GM18519 (cell line): ENCODE measurements at regions not wholly inside any gene's neighbourhood (a gene's known extent, or its start where the extent isn't known, plus 50 kb on each side); places are given as distances from the start of the nearest gene placed in this dataset.

Source experiments
- ATAC-seq: cut with Tn5 transposase; IDR thresholded peaks from one replicate; pipeline ENCODE4 v1.9.1; 2021; ENCODE audit warnings: mild to moderate bottlenecking, moderate library complexity; ENCODE audit not compliant: unreplicated experiment, low FRiP score

GRCh38 chr11:115885535-115886421 lies 381.6 kb upstream of the CADM1 start:
- ATAC-seq: no peak

GRCh38 chr11:115884800-115885534 lies 380.8 kb upstream of the CADM1 start:
- no peak for ATAC-seq

GRCh38 chr11:115874843-115875242 lies 370.6 kb upstream of the CADM1 start:
- peak; percentile 83 for ATAC-seq

- no peak for ATAC-seq
Measured at GRCh38 chr11:115873813-115874212, 369.6 kb upstream of the CADM1 start.

- no peak for ATAC-seq
Measured at GRCh38 chr11:115872416-115872815, 368.2 kb upstream of the CADM1 start.

GRCh38 chr11:115871161-115871760 lies 367.0 kb upstream of the CADM1 start:
- no peak for ATAC-seq

- ATAC-seq: peak; percentile 69
Measured at GRCh38 chr11:115869780-115870431, 365.7 kb upstream of the CADM1 start.

GRCh38 chr11:115869131-115869530 lies 364.9 kb upstream of the CADM1 start:
- ATAC-seq: no peak

GRCh38 chr11:115860246-115860645 lies 356.0 kb upstream of the CADM1 start:
- ATAC-seq: no peak

- no peak for ATAC-seq
Measured at GRCh38 chr11:115848611-115849010, 344.4 kb upstream of the CADM1 start.

GRCh38 chr11:115848080-115848479 lies 343.9 kb upstream of the CADM1 start:
- no peak for ATAC-seq

- no peak for ATAC-seq
Measured at GRCh38 chr11:115845872-115846271, 341.7 kb upstream of the CADM1 start.

- ATAC-seq: no peak
Measured at GRCh38 chr11:115843685-115844084, 339.5 kb upstream of the CADM1 start.

GRCh38 chr11:115843111-115843510 lies 338.9 kb upstream of the CADM1 start:
- no peak for ATAC-seq

- no peak for ATAC-seq
Measured at GRCh38 chr11:115820026-115820425, 315.8 kb upstream of the CADM1 start.

- ATAC-seq: no peak
Measured at GRCh38 chr11:115819014-115819413, 314.8 kb upstream of the CADM1 start.

GRCh38 chr11:115817844-115818468 lies 313.7 kb upstream of the CADM1 start:
- ATAC-seq: no peak

- ATAC-seq: no peak
Measured at GRCh38 chr11:115808351-115808940, 304.2 kb upstream of the CADM1 start.

- ATAC-seq: no peak
Measured at GRCh38 chr11:115806056-115806455, 301.8 kb upstream of the CADM1 start.
